ENCODE measurements at regions not wholly inside any gene's neighbourhood (a gene's known extent, or its start where the extent isn't known, plus 50 kb on each side); places are given as distances from the start of the nearest gene placed in this dataset.
"Not testable (repeated sequence)": the region's sequence is repeated elsewhere in the genome, so short reads cannot be mapped to it uniquely, and the experiment has no call there.

DNA sequence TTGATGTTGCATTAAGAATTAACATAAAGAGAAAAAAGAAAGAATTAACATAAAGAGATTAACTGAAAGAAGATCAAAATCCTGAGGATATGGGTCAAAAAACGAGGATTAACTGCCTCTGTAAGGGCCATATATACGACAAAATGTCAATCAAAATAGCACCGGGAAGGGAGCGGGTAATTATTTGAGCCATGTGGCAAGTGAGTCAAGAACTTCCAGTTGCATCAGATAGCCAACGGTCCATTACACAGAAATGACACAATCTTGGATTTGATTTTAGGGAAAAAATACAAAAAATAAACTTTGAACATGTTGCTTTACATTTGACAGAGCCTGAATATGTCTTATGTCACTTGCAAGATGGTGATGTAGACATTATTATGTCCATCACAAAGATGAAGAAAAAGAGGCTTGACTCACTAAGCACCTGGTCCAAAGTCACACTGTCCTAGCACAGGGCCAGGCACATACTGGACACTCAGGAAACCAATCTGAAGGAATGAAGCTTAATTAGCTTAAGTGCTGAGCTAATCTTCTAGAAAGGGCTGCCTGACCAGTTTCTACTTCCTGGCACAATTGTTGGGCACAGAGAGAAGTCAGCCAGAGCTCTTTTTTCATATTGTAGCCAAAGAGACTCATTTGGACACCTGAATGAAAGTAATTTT is 273.2 kb upstream of the PAPPA start:
- no peak for DNase-seq (ENCODE audit: low spot score)

DNA sequence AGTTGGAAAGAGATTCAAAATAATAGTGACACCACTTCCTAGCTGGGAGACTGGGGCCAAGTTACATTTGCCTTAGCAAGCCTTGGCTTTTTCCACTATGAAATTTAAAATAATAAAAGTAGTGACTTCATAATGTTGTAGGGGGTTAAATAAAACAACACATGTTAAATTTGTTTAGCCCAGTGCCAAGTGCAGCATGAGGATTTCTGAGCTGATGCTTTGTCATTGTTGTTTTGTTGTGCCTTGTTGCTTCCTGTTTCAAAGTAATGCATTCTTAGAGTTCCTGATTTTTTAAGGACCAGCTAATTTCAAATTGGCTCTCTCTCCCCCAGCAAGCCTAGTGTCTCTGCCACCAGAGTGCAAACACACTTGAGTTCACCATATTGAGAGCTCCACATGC is 270.7 kb upstream of the PAPPA start:
- no peak for DNase-seq (ENCODE audit: low spot score)

DNA sequence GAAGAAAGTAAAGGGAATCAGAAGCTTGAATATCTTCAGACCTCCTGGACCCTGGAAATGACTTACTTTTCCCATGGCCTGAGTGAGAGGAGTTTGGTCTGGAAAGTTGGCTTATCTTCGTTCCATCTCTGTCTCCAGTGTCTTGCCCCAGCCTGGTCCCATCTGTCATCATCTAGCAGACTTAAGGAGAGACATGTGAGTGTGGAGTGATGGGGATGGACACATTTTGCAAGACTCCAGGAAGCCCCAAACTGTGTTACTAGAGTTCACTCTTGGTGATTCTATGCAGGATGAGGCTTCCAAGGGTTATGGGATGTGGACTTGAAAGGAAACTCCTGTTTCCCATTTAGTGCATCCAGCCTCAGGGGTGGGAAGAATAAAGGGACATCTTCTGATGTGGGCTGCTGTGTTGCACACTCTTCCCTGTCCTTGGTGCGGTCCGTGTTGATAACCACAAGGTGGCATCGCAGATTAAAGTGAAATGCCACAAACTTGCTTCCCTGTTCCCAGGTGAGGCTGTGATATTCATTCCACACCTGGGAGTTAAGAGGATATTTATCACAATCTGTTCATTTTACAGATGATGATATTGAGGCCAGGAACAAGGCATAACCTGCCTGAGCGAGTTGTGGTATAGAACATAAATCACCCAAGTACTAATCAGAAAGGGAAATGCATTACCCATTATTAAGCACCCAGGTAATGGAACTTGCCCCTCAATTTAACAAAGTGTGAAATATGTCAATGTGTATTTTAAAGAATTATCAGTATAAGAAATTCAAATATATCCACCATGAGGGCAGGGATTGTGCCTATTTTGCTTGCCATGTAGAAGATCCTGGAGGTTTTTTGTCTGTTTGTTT is 269.9 kb upstream of the PAPPA start:
- DNase-seq (ENCODE audit: low spot score), result no peak

DNA sequence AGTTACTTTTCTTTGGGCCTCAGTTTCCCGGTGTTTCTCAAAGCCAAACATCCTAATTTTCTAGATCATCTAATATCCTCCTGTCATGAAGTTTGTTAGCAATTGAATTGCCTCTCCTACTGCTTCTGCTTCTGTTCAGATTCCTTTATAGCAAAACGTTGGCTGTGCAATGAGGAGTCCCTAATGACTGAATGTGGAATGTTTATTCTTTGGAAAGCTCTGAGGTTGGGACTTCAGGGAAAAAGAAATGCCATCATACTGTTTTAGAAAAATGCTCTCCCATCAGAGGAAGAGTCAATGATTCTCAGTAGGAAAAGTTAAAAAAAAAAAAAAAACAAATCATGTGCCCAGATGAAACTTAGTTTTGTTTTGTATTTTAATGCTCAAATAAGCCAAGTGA is 268.7 kb upstream of the PAPPA start:
- no peak for DNase-seq (ENCODE audit: low spot score)

DNA sequence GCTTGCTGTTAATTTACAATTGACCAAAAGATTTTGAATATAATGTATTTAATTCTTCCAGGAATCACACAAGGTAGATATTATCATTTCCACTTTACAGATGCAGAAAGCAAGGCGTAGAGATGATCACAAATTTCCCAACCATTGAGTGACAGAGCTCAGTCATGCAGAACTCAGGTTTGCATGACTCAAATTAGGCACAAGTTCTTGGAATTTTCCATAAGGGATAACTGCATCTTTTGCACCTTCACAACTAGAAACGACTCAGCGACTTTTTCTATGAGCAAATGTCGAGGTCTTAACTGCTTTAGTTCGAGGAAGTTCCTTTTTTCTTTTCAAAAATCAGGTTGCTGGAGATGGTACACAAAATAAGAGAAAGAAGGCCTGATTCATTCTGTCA is 265.5 kb upstream of the PAPPA start:
- no peak for DNase-seq (ENCODE audit: low spot score)

DNA sequence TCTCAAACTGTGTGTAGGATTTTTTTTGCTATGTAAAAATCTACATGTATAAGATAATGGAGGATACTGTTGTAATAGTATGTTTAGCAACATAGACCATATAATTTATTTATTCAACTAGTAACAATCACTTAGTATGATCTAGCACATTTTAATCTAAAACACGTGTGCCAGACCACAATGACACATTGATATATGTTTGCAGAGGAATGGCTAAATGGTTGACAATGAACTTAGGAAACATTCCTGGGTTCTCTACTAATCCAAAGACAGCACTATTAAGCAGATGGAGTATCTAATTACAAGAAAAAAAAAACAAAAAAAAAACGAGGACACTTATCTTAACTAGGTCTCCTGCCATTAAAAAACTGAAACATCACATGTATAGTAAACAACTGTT is 261.7 kb upstream of the PAPPA start:
- no peak for DNase-seq (ENCODE audit: low spot score)

DNA sequence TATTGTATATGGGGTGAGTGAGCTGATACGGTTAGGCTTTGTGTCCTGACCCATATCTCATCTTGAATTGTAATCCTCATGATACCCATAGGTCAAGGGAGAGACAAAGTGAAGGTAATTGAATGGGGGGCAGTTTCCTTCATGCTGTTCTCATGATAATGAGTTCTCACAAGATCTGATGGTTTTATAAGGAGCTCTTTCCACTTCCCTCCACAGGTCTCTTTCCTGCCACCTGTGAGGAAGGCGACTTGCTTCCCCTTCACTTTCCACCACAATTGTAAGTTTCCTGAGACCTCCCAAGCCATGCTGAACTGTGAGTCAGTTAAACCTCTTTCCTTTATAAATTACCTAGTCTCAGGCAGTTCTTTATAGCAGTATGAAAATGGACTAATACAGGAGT is 255.1 kb upstream of the PAPPA start:
- not testable (repeated sequence) for DNase-seq (ENCODE audit: low spot score)

DNA sequence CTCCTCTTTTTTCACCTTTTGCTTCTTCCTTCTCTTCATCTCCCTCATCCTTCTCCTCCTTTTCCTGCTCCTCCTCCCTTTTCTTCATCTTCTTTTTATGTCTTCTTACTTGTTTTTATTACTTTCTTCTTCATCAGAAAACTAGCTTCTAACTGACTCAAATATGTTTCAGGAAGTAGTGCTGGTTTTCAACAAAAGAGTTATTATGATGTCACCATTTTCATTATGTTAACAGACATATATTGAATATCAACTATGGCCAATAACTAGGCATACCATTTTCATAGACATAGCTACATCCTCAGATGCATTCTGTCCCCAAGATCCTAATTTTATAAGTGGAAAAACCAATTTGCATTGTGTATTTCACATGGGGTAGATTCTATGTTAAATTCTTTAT is 252.9 kb upstream of the PAPPA start:
- DNase-seq (ENCODE audit: low spot score), result no peak

DNA sequence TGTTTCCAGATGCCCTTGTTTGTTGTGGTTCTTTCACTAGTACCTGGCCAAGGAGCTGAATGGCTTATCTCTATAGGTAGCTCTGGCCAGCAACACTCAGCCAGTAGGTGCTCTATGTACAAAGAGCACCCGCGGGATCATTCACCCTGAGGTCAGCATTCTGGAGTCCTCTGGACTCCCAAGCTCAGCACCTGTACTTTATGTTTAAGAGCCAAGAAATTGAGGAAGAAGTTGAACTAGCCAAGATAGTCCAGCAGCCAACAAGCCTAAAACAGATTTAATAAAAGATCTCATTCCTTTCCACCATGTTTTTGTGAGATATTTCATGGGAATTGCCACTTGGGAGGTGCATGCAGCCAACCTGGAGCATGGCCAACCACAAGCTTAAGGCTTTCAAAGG is 242.6 kb upstream of the PAPPA start:
- no peak for DNase-seq (ENCODE audit: low spot score)

DNA sequence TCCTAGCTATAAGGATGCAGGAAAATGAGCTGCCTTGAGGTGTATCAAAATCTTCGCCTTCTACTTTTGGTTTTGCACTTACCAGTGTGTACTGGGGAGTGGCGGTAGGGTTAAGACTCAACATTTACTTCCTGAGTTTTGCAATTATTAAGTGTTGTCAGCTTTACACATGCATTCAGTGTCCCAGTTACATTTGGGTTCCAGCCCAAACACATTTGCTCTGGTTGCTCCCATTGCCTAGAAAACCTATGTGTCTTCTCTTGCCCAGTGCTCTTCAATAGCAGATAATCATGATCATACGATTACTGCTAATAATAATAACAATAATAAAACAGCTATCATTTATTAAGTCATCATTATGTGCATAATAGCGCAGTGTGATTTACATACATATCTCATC is 241.5 kb upstream of the PAPPA start:
- DNase-seq (ENCODE audit: low spot score), result no peak

DNA sequence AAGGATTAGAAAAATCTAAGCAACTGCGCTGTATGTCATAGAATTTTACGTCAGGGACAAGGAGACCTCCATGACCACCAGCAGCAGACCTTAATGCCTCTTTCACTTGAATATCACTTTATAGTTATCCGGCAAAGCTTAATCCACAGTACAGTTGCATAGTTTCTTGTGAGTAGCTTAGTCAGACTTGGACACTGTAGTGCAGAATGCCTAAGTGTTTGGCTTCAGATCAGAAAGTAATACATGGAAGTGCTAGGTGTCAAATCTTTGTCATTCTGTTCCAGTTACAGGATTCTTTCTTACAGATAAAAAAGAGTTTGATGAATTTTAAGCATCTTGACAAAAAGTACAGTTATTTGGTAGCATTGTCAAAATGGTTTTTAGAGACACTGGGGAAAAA is 239.9 kb upstream of the PAPPA start:
- DNase-seq (ENCODE audit: low spot score), result no peak

DNA sequence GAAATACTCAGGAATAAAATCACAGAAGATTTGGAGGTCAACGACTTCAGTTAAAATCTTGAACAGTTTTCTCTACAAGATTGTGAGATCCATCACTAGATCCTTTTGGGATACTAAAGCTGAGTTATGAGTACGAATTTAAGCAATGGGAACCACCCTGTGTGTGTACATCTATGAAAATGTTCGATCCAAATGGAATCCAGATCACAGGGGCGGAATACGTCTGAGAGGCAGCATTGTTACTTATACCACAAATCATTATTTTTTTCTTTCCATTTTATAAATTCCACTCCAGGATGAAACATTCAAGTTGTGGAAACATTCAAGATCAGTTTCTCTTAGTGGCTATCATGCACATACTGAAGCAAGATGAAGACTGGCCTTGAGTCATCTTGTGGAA is 239.3 kb upstream of the PAPPA start:
- no peak for DNase-seq (ENCODE audit: low spot score)

DNA sequence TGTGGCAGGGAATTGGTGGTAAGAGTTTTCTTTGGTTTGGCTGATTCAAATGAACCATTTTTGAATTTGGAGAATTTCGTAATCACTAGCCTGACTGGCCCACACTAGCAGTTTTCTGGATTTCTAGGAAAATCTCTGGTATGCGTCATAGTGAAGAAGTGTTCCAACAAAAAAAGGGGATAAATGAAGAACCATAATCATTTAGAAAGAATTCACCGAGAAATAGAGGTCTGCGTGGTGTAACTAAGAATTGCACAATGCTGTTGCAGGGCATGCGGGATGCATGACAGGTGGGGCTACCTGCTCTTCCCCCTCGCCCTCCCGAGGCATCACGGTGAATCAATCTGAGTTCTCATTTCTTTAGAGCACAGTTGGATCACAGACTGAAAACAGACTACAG is 232.3 kb upstream of the PAPPA start:
- DNase-seq (ENCODE audit: low spot score), result no peak

DNA sequence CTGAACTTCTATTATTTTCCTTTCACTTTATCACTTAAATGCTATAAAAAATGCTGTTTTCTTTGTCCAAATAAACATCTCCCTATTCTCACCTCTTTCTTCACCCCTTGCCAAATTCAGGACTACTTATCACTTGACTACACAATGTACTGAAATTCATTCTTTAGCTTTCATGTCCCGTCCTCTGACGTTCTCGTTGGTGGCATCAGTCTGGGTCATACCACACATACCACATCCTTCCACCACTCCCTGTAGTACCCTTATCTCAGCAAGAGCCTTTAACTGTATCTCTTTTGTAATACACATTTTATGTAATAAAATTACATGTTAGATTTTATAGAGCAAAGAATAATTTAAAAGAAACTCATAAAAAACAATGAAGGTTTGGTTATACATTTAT is 231.1 kb upstream of the PAPPA start:
- no peak for DNase-seq (ENCODE audit: low spot score)

DNA sequence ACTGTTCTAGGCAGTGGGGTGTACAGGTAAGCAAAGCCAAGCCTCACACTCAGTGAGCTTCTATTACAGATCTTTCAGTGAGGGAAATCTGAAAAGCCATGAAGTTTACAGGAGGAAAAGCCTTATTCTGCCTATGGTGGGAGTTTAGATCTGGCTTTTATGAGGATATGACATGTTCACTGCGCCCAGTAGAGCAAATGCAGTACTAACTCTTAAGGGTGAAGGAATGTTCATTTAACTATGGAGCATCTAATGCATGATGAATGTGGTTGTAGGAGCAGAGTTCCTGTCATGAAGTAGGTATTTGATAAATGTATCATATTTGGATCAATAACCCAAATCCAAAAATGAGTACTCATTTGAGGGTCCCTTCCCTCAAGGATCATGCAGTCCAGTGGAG is 230.2 kb upstream of the PAPPA start:
- no peak for DNase-seq (ENCODE audit: low spot score)

DNA sequence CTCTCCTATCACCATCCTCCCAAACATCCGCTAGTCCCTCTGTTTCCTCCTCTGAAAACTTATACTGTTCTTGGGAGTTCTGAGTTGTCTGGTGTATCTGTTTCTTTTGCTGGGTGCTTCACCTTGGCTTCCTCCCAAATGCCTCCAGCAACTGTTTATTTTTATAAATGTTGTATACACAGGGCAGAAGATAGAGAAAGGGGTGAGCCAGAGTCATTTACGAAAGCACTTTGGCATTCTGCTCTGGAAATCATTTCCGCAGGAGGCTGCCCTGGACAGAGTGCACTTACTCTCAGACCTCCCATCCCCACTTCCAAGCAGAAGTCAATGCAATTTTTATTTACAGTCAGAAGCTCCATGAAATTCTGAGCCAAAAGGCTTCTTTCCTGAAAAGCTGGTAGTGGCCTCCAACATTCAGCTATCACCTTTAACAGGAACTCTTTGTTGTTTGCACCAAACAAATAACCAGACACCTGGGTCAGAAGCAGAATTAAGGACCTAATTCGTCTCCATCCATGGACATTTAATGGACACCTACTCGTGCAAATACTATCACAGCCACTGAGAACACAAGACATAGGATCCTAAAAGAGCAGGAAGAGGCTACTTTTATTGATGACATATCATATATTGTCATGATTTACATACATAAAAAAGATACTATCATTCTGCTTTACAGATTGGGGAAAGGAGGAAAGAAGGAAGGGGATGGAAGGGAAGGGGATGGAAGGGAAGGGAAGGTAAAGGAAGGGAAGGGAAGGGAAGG is 229.5 kb upstream of the PAPPA start:
- no peak for DNase-seq (ENCODE audit: low spot score)

DNA sequence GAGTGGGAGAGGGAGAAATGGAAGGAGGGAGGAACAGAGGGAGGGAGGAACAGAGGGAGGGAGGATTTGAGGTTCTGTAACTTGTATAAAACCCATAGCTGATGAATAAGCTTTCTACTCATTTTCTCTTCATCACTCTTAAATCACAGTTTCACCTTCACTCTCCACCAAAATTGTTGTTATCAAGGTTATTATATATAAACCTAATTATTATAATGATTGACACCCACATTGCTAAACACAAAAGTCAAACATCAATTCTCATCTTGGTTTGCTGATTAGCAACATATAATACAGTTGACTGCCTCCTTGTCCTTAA is 229.0 kb upstream of the PAPPA start:
- DNase-seq (ENCODE audit: low spot score), result no peak

DNA sequence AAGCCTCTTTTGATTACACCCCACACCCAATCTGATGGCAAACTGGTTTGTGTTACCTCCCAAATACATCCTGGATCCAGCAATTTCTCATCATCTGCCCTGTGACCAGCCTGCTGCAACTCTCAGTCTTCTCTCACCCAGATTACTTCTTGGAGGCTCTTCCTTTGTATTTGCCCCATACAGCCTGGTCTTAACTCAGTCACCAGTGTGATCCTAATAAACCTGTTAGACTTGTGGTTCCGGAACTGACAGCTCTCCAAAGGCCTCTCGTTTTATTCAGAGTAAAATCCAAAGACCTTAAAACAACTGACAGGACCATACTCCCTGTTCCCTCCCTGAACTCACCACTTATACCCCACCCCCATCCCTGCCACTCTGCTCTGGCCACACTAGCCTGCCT is 228.2 kb upstream of the PAPPA start:
- no peak for DNase-seq (ENCODE audit: low spot score)

DNA sequence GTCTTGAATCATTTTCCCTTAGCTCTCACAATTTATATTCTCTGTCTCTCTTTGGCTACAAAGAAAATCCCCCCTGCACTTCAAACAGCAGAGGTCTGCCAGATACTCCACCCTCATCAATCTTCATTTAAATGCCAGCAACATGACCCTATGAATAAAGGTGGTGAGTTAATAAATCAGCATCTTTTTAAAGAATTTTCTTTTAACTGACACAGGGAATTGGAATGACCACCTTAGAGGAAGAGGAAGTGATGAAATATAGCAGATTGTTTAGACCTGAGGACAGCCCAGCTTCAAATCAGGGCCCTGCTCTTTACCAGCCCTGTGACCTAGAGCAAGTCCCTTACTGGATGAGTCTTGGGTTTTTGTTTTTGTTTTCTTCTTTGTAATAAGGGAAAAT is 223.1 kb upstream of the PAPPA start:
- DNase-seq (ENCODE audit: low spot score), result no peak

DNA sequence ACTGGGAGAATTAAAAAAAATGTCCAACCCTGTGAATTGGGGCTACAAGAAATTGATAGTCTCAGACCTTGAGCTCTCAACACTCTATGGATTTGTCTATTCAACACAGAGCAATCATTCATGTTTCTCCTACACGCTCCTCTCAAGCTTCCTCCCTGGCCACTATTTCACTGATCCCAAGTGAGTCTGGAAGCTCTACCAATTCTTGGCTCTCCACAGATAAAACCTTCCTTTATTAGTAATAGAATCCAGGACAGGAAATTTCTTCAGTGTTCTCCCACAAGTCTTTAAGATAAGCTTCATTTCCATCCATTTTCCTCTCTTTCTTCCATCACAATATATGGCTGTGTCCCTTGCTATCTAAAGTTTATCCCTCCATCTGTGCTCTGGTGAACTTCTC is 215.1 kb upstream of the PAPPA start:
- DNase-seq (ENCODE audit: low spot score), result no peak

DNA sequence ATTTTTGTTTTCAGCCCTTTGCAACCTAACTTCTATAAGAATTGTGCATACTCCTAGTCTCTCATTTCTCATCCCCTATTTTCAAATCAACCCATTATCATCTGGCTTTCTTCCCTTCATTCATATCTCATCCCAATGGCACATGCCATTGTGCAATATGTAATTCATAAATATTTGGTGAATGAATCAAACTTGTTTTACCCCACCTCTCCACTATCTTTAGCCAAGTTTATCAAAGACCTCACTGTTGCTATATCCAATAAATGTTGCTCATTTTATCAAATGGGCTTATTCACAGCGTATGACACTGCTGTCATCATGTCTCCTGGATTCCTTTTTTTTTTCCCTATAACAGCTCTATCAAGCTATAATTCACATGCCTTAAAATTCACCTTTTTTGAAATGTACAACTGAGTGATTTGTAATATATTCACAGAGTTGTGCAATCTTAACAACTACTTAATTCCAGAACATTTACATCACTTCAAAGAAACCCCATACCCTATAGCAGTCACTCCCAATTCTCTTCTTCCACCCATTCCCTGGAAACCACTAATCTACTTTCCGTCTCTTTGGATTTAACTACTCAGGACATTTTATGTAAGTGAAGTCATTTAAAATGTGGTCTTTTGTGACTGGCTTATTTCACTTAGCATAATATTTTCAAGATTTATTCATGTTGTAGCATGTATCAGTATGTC is 214.4 kb upstream of the PAPPA start:
- no peak for DNase-seq (ENCODE audit: low spot score)

DNA sequence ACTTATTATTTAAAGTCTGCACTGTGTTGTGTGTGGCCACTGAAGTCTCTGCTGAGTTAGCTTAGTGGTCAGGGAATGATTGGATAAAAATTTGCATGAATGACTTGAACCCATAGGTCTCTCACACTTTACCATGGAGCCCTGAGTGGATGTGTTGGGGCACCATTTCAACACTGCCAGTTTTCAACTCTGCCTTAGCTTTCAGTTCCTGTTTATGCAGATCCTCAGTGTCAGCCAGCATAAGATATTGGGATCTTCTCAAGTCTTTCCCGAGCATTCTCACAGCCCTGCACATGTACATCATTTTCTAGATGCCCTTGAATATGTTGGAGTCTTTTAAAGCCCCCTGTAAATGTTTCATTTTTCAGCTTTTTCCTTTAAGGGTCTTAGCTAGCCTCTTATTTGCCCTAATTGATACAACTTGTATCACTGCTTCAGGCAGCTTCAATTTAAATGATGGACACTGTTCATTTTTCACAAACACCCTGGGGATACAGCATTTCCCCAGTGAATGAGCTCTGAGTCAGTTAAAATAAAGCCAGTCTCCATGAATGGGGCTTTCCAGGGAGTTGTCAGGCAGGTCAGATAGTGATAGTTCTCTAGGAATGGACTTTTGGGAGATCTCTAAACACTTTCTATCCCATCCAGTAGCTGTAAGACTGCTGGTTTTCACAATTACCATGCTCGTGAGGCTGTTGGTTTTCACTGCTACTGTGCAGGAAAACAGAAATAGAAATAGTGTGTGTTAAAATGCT is 211.9 kb upstream of the PAPPA start:
- DNase-seq (ENCODE audit: low spot score), result no peak
